HUDEP-2 (cell line): ENCODE measurements at regions not wholly inside any gene's neighbourhood (a gene's known extent, or its start where the extent isn't known, plus 50 kb on each side); places are given as distances from the start of the nearest gene placed in this dataset.

Experiments used
- DNase-seq, 76 experiments: peaks; one replicate each; lab custom pipeline; 2025; ENCODE audit not compliant: unreplicated experiment in 76 of 76; lab: John Stamatoyannopoulos, UW

GRCh38 chr2:62596061-62596921, 90.3 kb upstream of the TMEM17 start:
- no peak for DNase-seq

GRCh38 chr2:62595474-62595873, 89.5 kb upstream of the TMEM17 start:
- no peak for DNase-seq

DNA sequence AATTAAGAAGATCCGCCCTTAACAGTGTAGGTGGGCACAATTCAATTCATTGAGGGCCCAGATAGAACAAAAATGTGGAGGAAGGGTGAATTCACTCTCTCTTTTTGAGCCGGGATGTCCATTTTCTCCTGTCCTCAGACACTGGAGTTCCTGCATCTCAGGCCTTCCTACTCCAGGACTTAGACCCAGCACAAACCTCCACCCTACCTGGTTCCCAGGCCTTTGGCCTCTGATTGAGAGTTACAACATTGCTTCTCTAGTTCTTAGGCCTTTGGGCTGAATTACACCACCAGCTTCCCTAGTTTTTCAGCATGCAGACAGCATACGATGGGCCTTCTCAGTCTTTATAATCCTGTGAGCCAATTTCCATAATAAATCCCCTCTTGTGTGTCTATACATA, 87.8 kb upstream of the TMEM17 start:
- DNase-seq: no peak

DNA sequence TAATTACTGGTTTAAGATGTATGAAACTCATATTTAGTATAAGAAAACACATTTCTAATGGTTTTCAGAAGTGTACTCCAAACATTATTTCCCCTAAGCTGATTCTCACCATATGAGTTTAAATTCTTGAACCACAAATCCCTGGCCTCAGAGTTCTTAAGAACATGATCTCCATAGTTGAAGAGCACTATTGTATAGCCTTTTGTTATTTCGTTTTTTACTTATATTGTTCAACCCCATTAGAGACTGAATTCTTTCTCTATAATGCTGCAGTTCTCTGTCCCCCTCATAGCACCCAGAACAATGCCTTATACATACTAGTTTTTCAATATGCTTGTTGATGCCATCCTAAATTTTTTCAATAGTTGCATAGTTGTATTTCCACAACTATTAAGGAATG, 85.5 kb upstream of the TMEM17 start:
- DNase-seq: no peak

- DNase-seq: no peak
Measured at GRCh38 chr2:62589691-62590356, 83.8 kb upstream of the TMEM17 start.

DNA sequence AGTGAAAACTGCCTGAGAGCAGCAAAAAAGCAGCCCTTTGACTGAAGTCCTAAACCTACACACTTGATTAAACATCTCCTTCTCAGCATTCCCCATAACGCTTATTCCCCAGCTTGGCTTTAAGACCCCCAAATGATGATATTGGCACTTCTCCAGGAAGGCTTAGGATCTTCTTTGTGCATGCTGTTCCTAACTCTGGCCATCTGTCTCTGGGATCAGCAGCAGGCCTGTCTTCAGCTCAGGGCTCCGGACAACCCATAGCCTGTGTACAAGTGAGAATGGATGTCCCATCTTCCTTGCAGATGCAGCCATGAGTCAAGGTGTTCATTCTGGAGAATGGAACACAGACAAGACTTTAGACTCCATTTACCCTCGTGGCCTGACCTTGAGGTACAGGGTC, 81.6 kb upstream of the TMEM17 start:
- no peak for DNase-seq

DNA sequence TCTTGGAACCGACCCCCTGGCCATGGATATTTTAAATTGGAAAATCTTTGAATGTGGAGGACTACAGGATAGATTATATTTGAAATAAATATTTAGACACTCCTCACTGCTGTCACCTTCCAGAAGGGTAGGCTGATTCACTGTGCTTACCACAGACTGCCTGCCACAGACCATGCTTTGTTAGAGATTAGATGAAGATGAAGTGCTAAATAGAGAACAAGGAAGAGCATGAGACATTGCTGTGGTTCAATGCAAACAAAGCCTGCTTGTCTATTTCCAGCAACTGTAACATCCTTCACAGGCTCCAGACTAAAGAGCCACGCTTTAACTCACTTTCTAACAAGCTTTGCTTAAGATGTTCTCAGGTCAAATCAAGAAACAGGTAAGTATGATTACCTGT, 81.0 kb upstream of the TMEM17 start:
- DNase-seq: no peak

DNA sequence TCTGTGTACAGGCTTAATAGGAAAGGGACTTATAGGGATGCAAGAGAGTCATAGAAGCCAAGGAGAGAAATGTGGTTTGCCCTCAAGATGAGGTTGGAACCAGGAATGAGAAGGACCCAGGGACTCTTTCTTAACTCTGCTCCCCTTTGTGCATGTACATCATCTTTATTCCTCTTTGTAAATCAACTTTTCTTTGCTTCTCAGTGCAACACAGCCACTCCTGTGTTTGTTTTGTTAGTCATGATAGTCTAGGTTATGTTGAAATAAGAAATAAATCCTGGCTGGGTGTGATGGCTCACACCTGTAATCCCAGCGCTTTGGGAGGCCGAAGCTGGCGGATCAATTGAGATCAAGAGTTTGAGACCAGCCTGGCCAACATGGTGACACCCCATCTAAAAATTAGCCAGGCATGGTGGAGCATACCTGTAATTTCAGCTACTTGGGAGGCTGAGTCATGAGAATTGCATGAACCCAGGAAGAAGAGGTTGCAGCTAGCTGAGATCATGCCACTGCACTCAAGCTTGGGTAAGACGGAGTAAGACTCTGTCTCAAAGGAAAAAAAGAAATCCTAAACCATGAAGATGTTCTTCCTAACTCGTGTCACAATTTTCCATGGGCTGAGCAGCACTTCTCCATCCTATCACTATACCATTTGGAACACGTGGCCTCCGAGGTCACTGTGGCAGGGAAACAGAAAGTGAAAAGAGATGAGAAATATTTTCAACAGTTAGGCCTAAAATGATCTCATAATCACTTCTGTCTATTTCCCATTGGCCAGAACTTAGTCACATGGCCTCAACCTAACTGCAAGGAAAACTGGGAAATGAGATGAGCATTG, 73.0 kb upstream of the TMEM17 start:
- DNase-seq: no peak

DNA sequence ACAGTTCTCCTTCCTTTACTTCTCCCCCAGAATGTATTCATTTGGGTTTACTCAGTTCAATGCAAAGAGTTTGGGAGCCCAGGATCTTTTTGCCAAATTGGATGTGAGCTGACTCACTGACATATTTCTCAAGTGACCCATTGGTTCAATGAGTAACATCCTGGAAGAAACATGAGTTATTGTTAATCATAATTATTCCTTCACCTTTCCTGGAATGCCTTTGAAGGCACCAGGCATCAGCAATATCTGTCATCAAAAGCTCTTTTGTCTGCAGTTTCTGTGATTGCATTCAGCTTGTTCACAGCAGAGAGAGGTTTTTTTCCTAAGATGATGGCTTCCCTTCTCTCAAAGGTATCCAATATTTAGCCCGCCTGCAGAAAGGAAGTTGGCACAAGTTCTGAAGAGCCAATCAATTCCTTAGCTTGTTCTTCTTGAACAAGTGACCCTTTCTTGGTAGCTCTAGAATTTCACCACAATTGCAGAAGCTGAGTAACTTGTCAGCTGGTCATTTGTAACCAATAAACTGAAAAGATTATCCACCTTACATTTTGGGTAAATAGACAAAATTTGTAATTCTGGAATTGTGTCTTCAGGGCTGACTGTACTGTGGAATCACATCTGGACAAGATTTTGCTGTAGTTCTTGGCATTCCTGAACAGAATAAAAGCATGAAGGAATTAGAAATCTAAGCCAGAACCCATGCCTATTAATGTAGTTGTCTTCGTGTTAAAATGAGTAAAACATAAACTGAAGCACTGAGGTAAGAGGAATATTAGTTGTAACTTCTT, 72.2 kb upstream of the TMEM17 start:
- no peak for DNase-seq

DNA sequence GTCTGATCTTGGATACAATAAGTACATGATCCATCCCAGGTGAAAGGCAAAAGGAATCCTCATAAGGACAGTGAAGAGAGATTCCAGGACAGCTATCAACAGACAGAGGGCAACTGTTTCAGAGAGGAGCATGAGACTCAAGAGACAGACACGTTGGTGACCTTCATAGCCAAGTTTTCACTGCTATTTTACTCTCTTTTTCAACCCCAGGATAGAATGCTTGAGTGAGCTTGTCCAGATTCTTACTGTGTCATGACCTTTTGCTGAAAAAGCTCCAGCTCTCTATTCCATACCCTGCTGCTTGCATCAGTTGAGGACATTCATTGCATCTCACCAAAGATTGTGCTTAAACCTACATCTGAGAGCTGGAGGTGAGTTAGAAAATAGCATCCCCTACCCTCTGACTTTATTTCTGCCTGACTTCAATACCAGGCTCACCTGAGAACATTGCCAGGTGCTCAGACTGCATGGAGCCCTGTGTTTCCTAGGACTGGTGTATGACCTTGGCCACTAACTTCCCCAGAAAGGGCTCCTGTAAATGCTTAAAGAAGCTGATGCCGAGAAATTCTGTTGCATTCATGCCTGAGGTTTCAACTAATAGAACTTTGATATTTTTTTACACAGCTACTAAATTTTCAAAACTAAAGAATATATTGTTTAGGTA, 70.4 kb upstream of the TMEM17 start:
- DNase-seq: no peak

DNA sequence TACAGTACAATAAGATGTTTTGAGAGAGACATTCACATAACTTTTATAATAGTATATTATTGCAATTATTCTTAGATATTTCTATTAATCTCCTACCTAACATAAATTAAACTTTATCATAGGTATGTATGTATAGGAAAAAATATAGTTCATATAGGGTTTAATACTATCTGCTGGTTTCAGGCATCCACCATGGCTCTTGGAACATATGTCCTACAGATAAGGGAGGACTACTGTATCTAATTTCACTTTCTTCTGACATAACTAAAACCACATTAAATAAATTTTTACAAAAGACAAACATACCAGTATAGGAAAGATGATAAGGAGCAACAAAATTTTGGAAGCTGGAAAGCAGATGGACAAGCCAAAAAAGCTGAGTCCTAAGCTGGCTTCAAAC, 67.9 kb upstream of the TMEM17 start:
- no peak for DNase-seq

DNA sequence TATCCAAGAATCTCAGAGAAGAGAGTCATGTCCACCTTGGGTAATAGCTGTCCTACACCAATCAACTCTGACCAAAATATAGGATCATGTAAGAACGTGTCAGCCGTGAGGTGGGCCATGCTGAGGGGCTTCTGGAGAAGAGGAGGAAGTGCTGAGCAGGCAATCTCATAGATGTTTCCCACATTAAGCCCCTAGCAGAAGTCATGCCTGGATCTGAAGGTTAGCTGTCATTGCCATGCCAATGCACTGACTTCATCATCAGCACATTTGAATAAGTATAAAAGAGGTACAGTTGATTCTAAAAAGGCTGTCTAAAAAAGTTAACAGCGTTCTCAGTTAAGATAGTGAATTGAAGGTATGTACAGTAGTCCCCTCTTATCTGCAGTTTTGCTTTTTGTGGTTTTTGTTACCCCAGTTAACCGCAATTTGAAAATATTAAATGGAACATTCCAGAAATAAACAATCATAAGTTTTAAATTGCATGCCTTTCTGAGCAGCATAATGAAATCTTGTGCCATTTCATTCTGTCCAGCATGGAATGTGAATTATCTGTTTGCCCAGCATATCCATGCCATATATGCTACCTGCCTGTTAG, 67.2 kb upstream of the TMEM17 start:
- no peak for DNase-seq

GRCh38 chr2:62570861-62571698, 65.1 kb upstream of the TMEM17 start:
- no peak for DNase-seq

GRCh38 chr2:62569907-62570841, 64.2 kb upstream of the TMEM17 start:
- no peak for DNase-seq

GRCh38 chr2:62568983-62569837, 63.2 kb upstream of the TMEM17 start:
- peak in 1 of 76 experiments; percentile 4 for DNase-seq

DNA sequence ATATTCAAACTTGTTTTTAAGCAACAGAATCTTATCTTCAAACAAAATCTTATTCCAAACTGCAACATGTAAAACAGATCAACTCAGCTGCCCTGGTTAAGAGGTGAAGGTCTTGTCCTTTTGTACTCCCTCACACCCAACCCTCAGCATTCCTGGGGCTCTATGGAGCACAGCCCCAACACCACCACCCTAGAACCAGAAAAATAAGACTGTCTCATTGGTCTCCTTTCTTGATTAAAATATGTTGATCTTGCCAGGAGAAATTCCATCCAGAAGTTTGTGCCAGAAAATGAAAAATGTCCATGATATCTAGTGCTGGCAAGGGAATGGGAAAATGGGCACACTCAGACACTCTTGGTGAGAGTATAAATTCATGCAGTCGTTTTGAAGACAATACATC, 62.1 kb upstream of the TMEM17 start:
- no peak for DNase-seq

DNA sequence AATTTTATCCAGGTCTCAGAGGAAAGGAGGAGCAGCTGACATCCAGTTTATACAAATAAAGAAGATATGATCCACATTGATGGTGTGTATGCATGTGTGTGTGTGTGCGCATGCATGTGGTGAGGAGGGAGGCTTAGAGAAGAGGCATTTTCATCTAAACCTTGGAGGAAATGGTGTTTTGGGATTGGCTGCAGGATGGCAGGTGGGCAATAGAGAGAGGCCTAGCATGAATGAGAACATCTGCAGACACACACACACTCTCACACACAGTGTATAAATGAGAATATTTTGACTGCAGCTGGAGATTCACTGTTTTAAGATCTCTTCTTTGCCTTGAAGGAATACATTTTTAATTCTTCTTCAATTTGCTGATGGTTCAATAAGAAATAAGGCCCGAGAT, 61.7 kb upstream of the TMEM17 start:
- DNase-seq: no peak
